Stimulated activated CD4-positive, alpha-beta T cell treated with anti-CD3 and anti-CD28 coated beads, Interleukin-4, amount 100 ng/mL, for 4 hours (primary cell): ENCODE measurements at regions not wholly inside any gene's neighbourhood (a gene's known extent, or its start where the extent isn't known, plus 50 kb on each side); places are given as distances from the start of the nearest gene placed in this dataset.

Experiments used
- DNase-seq, 2 experiments: peaks; one replicate each; pipeline ENCODE4 v3.0.0-alpha.2; 2020

DNA sequence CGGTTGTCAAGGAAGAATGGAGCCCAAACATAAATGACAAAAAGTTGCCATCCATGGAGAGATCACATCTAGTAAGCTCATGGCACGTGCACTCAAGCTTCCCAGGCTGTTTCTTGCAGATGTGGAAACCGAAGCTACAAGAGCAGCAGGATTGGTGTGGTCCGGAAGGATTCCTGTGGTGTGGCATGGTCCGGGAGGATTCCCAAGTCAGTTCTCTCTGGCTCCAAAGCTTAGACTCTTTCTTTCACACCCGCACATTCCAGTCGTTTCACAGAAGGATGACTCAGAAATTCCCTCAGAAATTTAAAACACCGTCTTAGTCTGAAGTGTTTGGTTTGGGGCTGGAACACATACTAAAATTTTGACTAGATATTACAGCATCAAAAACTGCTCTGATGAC, 78.0 kb upstream of the DRD2 start:
- DNase-seq: no peak

DNA sequence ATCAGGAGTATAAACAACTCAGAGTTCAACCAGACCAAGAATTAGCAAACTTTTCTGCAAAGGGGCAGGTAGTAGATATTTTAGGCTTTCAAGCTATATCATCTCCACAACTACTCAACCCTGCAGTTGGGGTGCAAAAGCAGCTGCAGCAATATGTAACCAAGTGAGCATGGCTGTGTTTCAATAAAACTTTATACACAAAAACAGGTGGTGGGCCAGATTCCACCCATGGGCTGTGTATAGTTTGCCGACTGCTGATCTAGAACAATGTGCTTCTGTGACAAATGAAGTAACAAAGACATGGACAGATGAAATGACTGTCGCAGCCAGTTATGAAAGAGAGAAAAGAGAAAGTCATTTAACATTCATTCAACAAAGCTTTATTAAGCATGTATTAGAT, 77.1 kb upstream of the DRD2 start:
- DNase-seq: no peak

DNA sequence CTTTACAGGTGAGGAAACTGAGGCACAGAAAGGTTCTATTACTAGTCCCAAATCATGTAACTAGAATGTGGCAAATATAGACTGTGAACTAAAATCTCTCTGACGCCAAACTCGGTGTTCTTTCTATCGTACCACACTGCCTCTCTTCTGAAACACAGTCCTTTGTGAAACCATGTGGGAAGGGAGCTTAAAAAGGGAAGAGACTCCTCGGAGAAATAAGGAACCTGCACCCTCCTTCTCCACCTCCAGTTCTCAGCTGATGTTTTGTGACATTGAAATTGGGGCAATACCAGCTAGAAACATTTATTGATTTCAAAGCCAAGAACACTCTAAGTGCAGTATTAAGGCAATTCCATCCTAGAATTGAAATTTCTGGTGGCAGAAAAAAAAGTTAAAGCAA, 76.4 kb upstream of the DRD2 start:
- no peak for DNase-seq

DNA sequence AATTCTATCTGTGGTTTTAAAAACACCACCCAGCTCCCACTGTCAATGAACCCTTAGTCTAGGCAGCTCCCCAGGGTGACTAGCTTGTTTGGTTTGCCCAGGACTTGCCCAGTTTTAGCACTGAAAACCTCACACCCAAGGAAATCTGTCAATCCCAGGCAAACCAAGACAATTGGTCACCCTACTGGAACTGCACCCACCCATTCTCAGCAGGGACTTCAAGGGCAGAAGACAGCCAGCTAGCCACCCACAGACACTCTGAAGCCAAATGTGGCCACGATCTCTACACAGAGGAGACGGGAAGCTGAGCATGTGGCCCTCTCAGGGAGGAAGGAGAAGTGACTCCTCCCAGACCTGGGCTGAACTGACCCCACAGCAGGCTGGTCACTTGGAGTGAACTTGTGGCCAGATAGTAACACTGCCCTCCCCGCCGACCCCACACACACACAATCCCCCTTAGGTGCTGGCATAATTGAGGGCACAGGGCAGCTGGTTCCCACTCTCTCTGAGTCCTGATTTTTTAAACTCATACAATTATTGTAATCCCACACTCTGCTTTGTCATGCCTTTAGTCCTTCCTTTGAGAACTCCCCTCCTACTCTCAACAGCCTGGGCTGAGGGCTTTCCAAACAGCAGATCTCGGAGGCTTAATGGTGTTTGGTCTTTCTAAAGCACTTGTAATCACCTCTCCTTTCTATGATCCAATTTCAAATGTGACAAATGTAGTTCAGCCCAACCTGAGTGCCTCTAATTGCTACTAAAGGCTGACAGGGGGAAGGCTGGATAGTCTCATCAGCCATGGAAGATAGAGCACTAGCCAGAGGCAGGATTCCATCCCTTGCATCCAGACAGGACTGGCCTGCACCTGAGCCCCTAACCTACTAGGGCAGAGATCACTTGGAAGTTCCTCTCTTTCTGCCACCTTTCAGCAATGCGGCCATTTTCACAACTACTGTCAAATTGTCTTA, 74.7 kb upstream of the DRD2 start:
- DNase-seq: no peak

DNA sequence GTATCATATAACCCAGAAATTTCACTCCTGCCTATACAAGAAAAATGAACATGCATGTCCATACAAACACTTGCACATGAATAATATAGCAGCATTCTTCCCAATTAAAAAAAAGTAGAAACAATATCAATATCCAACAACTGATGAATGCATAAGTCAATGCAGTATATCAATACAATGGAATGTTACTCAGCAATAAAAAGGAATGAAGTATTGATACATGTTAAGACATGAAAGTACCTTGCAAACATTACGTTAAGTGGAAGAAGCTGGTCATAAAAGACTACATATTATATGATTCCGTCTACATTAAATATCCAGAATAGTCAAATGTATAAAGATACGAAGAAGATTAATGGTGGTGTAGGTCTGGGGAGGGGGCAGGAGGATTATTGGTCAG, 73.9 kb upstream of the DRD2 start:
- DNase-seq: no peak

DNA sequence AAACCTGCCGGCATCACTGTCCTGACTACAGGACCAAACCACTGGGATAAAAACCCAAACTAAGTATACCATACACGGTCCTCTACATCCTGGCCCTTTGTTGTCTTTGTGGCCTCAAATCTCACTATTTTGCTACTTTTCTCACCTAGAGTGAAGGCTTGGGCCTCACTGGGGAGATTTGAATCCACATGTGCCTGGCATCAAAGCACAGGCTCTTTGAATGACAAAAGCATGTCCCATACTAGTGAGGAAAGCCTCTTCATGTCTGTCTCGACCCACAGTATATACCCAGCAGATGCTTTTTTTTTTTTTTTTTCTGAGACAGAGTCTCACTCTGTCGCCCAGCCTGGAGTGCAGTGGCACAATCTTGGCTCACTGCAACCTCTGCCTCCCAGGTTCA, 72.5 kb upstream of the DRD2 start:
- DNase-seq: no peak

DNA sequence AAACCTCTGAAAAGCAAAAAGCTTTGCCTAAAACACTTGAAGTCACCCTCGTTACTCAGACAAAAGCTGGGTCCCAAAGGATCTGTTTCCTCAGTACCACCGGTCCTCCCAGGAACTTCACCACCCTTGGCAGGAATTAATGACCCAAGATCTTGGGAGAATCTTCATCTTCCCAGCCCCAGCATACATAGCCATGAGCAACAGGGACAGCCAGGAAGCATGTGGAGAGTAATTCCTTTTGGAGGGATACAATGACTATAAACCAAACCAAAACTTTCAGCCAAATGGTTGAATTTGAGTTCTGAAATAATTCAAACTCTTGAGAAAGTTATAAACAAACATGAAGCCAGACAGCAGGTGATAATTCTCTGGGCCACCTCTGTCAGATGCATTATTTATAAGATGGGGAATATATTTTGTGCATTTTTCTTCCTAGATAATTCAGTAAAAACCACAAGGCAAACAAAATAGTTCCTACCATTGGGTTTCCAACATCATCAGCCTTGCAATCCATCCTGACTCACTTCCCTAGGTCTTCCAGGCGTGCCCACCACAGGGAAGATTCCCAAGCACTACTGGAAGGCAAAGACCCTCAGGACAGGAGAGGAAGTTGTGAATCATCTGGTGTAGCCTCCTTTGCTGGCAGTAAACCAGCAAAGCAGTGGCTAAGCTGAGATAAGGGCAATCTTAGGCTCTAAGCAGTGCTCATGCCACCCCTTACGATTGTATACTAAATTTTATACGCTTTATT, 71.7 kb upstream of the DRD2 start:
- DNase-seq: no peak

DNA sequence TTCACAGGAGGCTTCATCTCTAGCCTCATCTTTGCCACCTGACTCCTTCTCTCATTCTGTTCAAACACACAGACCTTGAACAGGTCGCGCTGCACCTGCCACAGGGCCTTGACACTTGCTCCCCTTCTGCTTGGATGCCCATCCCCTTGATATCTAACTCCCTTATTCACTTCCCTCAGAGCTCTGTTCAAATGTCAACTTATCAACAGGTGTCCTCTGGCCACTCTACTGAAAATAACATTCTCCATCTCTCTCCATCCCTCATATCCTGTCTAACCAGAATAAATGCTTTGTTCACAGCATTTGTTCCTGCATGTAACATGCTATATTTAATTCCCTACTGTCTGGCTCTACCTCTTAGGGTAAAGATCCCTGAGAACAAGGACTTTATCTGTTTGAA, 67.2 kb upstream of the DRD2 start:
- no peak for DNase-seq

DNA sequence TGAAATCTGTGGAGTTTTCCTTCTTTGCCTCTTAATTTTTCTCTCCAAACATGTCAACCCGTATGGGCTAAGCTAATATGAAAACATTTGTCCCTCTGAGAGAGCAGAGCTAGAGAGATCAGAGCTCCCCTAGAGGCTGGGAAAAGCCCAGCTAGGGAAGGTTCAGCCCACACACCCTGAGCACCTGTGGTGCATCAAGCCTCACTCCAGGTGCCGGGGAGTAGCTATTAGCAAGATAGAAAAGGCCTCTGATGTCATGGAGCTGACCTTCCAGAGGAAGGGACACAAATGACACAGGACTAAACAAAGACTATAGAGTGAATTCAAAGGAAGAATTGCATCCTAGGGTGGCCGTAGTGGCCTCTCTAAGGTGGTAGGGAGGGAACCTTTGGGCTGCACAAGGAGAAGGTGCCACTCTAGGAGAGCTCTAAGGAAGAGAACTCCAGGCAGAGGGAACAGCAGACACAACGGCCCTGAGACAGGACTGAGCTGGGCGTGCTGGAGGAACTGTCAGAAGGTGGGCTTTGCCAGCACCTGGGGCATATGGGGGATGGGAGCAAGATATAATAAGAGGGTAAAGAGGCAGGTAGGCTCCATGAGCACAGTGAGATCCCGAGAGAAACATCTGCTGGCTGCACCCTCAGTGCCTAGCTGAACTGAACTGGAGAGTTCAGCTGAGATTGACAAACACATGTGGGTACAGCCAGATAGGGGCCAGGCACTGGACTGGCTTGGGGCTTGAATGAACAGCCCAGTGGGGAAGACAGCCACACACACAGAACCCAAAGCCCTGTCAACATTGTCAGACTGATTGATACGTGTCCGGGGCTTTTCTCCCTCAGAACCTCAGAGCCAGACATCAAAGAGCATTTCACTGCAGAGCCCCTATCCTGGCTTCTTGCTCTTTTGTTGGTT, 65.5 kb upstream of the DRD2 start:
- DNase-seq: no peak

DNA sequence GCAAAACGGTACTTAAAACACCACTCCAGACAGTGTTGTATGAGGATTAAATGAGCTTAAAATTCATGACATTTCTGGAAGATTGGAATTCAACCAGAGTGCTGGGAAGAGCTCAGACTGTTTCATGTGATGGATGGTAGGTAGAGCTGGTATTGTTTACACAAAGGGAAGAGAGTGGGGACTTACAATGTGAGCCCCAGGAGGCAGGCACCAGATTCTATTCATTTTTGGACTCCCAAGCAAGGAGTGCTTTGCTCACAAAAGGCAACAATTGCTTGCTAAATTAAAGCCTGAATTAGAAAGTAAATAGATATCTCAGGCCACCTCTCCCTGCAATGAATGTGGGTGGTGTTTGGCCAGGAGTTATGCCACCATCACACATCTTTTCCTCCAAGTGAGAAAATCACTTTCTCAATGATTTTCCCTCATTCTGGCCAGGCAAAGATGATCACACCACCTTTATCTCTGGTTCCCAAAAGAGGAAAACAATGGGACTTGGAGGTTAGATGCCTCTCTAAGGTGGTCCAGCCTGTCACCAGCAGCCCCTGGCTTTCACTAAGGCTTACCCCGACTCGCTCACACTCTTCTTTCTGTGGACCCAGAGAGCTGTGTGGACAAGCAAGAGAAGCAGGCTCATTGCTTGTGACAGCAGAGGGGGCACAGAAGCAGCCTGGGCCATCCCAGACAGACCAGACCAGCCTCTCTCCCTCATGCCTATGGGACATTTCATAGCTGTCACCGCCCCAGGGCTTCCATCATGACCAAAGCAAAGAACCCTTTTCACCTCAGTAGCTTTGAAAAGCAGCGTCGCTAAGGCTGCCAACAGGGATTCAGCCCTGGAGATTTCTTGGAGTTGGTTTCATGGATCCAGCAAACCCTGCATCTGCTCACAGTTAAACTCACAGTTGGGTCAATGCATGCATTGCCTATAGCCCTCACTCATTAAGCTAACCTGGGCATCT, 63.5 kb upstream of the DRD2 start:
- no peak for DNase-seq

DNA sequence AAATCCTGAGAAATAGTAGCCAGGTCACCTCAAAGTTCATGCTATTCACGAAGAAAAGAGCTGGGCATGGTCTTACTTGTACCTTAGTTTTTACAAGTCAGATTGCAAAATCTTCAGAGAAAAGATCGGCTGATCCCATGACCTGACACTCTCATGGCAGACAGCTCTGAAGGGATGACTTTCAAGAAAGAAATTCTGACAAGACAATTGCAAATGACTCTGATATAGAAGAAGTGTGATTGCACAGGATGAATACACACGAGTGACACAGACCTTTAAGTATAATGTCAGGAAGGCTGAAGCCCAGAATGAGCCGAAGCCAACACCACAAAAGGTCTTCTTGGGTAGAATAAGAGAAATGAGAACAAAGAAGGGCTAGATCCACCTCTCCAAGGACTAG, 59.4 kb upstream of the DRD2 start:
- DNase-seq: no peak

DNA sequence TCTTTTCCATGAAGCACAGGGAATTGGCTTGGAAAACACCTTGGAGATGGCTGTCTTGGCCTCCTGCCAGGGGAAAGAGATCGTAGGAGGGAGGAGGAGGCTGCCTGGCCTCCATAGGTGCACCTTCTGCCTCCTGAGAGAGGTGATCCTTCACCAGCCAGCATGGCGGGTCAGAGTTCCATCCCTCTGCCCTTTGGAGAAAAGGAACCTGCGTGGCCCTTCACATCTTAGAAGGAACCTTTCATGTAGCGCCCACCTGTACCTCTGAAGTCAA, 58.2 kb upstream of the DRD2 start:
- no peak for DNase-seq

DNA sequence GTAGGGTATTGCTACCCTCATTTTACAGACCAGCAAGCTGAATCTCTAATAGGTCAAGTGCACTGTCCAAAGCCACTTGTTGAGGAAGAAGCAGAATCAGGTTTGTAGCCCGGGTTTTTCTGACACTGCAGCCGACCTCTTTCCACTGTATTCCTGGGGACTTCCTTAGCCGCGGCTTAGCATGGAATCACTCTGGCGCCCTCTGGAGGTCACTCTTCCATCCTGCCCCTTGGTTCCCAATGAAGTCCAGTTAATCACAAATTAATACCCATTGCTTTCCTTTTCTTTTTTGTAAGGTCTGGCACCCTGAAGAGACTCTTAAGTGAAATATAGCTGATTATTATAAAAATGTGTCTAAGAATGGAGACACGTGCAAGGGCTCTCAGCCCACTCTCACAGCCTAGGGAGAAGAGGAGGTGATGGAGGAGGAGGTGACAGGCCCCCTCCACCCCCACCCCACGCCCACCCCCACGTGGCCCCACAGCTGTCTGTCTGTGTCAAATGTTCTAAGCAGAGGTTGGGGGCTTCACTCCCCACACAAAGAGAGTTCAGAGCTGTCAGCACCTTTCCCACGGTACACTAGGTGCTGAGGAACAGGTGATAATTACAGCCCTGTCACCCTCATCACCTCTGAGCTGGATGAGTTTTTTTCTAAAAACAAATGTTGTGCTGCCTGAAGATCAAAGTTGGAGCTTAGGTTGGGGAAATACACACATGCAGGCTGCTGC, 57.7 kb upstream of the DRD2 start:
- DNase-seq: peak; percentile 26 to 53

DNA sequence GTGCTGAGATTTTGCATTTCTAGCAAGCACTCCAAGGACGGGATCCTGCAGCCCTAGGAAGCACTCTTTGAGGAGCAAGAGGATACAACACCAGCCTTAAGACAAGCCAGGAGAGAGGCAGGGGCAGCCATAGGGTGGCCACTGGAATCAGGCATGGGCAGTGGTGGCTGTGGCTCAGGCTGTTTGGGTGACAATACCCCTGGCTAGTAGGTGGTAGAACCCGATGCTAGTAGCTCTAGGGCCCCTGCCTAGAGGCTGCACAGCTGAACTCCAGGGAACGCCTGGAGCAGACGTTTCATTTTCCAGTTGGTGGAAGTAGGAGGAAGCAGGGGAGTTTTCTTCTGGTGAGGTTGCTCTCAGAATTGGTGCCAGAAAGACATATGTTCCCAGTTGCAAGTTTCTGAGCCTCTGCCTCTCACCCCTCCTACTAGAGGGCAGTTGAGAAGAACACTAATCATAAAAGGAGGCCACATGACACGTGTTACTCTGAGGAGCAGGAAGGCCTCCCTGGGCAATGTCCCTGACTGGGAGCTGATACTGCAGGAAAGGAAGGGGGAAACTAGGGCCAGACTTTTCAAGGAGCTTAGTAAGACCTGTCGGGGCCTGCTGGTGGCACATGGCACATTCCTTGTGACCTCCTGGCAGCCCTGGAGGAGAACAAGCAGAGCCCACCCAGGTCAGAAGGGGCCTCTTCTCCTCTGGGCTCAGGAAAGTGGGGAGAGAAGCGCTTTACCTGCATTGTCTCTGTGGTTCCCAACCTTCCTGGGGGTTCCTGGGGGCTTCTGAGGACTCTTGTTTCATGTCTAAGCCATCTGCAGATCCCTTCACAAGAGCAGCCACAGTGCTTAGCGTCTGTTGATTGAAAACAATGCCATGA, 56.6 kb upstream of the DRD2 start:
- no peak for DNase-seq

DNA sequence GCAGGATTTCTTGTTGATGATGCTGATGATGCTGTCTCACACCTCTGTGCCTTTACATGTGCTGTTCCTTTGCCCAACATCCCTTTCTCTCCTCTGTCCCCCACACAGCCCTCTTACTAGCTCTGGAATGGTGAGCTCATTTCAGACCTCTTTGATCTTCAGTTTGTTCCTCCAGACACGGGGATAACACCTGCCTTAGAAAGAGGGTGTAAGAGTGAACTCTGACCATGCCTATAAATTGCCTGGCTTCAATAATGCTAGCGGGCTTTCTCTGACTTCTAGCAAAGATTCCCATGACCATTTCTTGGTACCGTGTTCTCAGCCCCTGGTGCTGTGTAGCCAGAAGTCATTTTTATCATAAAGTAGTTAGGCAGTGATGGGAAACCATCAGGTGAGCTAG, 55.9 kb upstream of the DRD2 start:
- DNase-seq: no peak

DNA sequence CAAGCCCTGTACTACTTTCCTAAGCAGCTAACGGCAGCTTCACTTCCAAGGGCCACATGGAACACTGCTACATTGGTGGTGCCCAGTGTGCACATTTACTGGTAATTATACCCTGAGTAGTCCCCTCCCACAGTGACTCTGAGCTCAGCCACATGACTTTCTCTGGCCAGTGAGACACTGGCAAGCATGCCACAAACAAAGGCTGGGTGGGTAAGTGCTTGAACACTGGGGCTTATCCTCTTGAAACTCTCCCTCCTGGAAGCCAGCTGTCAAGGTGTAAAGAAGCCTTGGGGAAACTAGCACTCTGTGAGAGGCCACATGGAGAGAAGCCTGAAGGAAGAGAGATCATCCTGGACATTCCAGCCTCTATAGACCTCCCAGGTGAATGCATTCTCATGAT, 54.4 kb upstream of the DRD2 start:
- DNase-seq: no peak

DNA sequence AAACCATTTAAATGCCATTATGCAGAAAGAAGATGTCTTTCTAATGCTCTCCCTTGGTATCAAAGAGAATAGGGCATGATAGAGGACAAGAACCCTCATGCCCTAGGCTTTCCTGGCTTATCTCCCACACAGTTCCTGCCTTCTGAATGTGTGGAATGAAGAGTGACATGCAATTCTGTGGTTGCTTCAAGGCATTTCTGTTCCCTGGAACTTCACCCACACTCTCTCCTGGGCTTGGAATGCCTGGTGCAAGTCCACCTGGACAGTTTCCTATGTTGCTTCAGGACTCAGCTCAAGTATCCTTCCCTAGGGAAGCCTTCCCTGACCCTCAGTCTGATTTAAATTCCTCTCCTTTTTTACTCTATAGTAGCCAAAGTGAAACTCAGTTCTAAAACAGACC, 53.8 kb upstream of the DRD2 start:
- DNase-seq: no peak

DNA sequence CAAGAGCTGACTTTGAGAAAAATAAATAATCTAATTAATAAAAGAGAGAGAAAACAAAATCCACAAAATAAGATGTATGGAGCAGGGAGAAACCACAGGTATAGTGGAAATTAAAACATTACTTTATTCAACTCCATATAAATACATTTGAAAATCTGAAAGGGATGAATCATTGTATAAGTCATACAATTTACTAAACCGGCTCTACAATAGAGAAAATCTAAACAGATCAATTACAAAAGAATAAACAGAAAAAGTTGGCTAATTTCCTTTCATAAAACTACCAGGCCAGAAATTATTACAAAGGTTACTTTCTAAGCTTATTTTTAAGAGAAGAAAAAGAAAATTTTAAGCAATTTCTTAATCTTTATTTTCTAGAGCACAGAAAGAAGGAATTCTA, 51.3 kb upstream of the DRD2 start:
- DNase-seq: no peak
